PC-9 (cell line): ENCODE measurements at regions not wholly inside any gene's neighbourhood (a gene's known extent, or its start where the extent isn't known, plus 50 kb on each side); places are given as distances from the start of the nearest gene placed in this dataset.

Experiments used
- BruUV-seq: library from RNA; stranded (reverse); fragments of 400-500 nt; replicated peaks from 2 replicates; lab custom pipeline; 2021; lab: Mats Ljungman, UMichigan
- CTCF ChIA-PET: fragments of 300-600 bp; sonication (Branson Sonifier 250); formaldehyde crosslinking; loops from one replicate; lab custom pipeline; 2022; ENCODE audit warnings: antibody characterized with exemption; lab: Charles Lee
- POLR2A ChIA-PET: fragments of 300-600 bp; sonication (Branson Sonifier 250); formaldehyde crosslinking; loops from one replicate; lab custom pipeline; 2022; ENCODE audit warnings: antibody characterized with exemption; ENCODE audit not compliant: unreplicated experiment; lab: Charles Lee
- DNase-seq, 2 experiments: peaks; one replicate each; pipeline versions ENCODE4 v3.0.0 to v3.0.0-alpha.2; 2015 to 2022; ENCODE audit warnings: mixed read lengths in 1 of 2
- H2AFZ ChIP-seq: fragments of 200-600 bp; sonication (generic); 2 replicates; pipeline ENCODE4 v1.8.1; 2017; ENCODE audit warnings: antibody characterized with exemption
- H3F3A ChIP-seq: fragments of 200-600 bp; sonication (generic); 2 replicates; pipeline ENCODE4 v1.8.1; 2017; ENCODE audit warnings: antibody characterized with exemption, mild to moderate bottlenecking, low read depth; ENCODE audit not compliant: insufficient read depth
- H3K27ac ChIP-seq: fragments of 200-600 bp; sonication (generic); 2 replicates; pipeline ENCODE4 v1.6.1; 2016; ENCODE audit warnings: mixed run types
- H3K27me3 ChIP-seq: fragments of 200-600 bp; sonication (generic); 2 replicates; pipeline ENCODE4 v1.6.1; 2016; ENCODE audit warnings: low read depth, mixed run types; ENCODE audit not compliant: insufficient read depth
- H3K36me3 ChIP-seq: fragments of 200-600 bp; sonication (generic); 2 replicates; pipeline ENCODE4 v1.6.1; 2016; ENCODE audit warnings: low read depth, mixed run types
- H3K4me1 ChIP-seq: fragments of 200-600 bp; sonication (generic); replicated peaks from 2 replicates; pipeline ENCODE4 v1.6.1; 2016; ENCODE audit warnings: mixed run types; ENCODE audit not compliant: insufficient read depth
- H3K4me2 ChIP-seq: fragments of 200-600 bp; sonication (generic); 2 replicates; pipeline ENCODE4 v1.6.1; 2017; ENCODE audit warnings: mixed run types
- H3K4me3 ChIP-seq: fragments of 200-600 bp; sonication (generic); 2 replicates; pipeline ENCODE4 v1.6.1; 2016; ENCODE audit warnings: mixed run types
- H3K79me2 ChIP-seq: fragments of 200-600 bp; sonication (generic); 2 replicates; pipeline ENCODE4 v1.6.1; 2017; ENCODE audit warnings: low read depth, mixed run types
- H3K9me2 ChIP-seq: fragments of 200-600 bp; sonication (generic); 2 replicates; pipeline ENCODE4 v1.8.1; 2017; ENCODE audit warnings: mild to moderate bottlenecking; ENCODE audit not compliant: insufficient read depth
- H3K9me3 ChIP-seq: fragments of 200-600 bp; sonication (generic); 2 replicates; pipeline ENCODE4 v1.8.1; 2016; ENCODE audit warnings: low read depth; ENCODE audit not compliant: insufficient read depth
- H4K20me1 ChIP-seq: fragments of 200-600 bp; sonication (generic); 2 replicates; pipeline ENCODE4 v1.8.1; 2017; ENCODE audit not compliant: insufficient read depth
- EZH2 ChIP-seq: fragments of 200-600 bp; sonication (generic); IDR thresholded peaks from 2 replicates; pipeline ENCODE4 v1.8.0; 2017; ENCODE audit warnings: antibody characterized with exemption, low read depth
- intact Hi-C: fragments of 100-400 bp; cut with micrococcal nuclease; formaldehyde crosslinking; loops from one replicate; pipeline ENCODE4 v1.10.0; 2022; ENCODE audit not compliant: unreplicated experiment
- TF ChIP-seq, protein P1 (sequence below): fragments of 200-600 bp; sonication (generic); conservative IDR thresholded peaks from 2 replicates; pipeline ENCODE4 v1.6.1; 2017; ENCODE audit warnings: mixed run types, antibody characterized with exemption, mild to moderate bottlenecking, moderate library complexity

DNA sequence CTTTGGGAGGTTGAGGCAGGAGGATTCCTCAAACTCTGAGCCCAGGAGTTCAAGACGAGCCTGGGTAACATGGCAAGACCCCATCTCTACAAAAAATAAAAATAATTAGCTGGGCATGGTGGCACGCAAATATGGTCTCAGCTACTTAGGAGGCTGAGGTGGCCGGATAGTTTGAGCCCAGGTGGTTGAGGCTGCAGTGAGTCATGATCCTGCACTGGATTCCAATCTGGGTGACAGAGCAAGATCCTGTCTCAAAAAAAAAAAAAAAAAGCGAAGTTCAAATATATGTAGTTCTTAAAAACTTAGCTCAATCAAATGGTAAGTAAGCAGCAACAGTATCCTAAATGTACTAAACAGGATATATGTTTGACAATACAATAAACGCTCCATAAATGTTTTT lies 85.5 kb upstream of the SSTR1 start:
- H3F3A ChIP-seq: no peaks in the 10 kb centered on the region
- no peaks in the 10 kb centered on the region for H3K27me3 ChIP-seq
- H3K4me2 ChIP-seq: no peak overlapping the region
- no peak overlapping the region for H2AFZ ChIP-seq
- ChIA-PET POLR2A (interaction anchor here (0.6 kb wide), 1 partner anchor 109 kb away, joined by 10 read pairs; no protein-coding TSS in a partner anchor), CTCF (no interaction called here)
- intact Hi-C loops: no loop called here
- TF ChIP-seq, protein P1, sequence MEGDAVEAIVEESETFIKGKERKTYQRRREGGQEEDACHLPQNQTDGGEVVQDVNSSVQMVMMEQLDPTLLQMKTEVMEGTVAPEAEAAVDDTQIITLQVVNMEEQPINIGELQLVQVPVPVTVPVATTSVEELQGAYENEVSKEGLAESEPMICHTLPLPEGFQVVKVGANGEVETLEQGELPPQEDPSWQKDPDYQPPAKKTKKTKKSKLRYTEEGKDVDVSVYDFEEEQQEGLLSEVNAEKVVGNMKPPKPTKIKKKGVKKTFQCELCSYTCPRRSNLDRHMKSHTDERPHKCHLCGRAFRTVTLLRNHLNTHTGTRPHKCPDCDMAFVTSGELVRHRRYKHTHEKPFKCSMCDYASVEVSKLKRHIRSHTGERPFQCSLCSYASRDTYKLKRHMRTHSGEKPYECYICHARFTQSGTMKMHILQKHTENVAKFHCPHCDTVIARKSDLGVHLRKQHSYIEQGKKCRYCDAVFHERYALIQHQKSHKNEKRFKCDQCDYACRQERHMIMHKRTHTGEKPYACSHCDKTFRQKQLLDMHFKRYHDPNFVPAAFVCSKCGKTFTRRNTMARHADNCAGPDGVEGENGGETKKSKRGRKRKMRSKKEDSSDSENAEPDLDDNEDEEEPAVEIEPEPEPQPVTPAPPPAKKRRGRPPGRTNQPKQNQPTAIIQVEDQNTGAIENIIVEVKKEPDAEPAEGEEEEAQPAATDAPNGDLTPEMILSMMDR: no peak
- TF ChIP-seq EZH2: no peak
- H3K79me2 ChIP-seq: no peaks in the 10 kb centered on the region
- no peaks in the 10 kb centered on the region for H3K36me3 ChIP-seq
- H3K9me3 ChIP-seq: no peaks in the 10 kb centered on the region
- no peak overlapping the region for H3K4me3 ChIP-seq
- peaks cover 7% of the 10 kb centered on the region for H3K4me1 ChIP-seq
- no peaks in the 10 kb centered on the region for H3K9me2 ChIP-seq
- BruUV-seq: no TSS peak
- DNase-seq: no peak
- no peak overlapping the region for H3K27ac ChIP-seq
- no peaks in the 10 kb centered on the region for H4K20me1 ChIP-seq

DNA sequence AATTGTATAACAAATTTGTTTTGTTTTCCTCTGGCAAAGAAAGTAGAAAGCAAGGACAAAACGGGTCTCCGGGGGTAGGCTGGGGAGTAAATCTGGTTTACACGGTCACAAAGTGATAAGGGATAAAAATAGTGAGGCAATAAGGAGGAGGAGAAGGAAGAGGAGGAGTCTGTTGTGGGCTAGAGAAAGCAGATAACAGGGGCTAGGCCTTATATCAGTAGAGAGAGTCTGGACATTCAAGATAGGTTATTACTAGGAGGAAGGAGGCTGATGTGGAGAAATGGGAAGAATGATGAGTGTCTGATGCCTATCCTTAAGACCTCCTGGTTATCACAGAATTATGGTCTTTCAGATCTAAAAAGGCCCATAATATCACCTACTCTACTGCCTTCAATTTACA lies 83.2 kb upstream of the SSTR1 start:
- no peak for DNase-seq
- Histone ChIP-seq H3K4me2 (no peak overlapping the region), H2AFZ (no peak overlapping the region), H3K4me1 (0 out of 2 replicates have a peak, but pooled peaks cover 5% of the 10 kb centered on the region), H3K36me3 (no peaks in the 10 kb centered on the region), H3F3A (no peaks in the 10 kb centered on the region), H3K79me2 (no peaks in the 10 kb centered on the region), H3K27ac (no peak overlapping the region), H4K20me1 (no peaks in the 10 kb centered on the region), H3K9me3 (no peaks in the 10 kb centered on the region), H3K27me3 (no peaks in the 10 kb centered on the region), H3K9me2 (no peaks in the 10 kb centered on the region), H3K4me3 (no peak overlapping the region)
- no peak for TF ChIP-seq EZH2
- TF ChIP-seq, protein P1: no peak
- ChIA-PET POLR2A (no interaction called here), CTCF (no interaction called here)
- intact Hi-C loops: no loop called here
- no TSS peak for BruUV-seq

DNA sequence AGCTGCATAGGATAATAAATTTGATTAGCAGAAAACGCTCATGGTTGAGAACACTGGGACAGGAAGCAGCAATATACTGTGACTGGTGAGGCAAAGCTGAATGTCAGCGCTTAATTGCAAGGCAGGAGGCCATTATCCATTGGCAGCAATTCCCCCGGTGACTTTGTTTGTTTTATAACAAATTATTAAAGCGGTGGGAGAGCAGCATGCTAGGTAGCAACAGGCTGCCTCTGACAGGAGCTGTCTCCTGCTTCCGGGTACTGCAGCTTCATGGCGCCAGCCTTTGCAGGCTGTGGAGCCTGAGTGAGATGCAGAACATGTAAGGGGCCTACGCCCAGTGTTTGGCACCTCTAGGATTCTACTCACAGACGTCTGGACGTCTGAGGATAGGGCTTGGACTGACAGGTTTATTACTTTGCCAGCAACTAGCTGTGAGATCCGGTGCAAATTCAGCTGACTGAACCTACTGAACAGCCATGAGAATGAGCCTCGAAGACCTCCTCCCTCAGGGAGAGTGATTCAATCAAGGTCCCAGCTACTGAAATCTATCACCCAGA lies 82.1 kb upstream of the SSTR1 start:
- Histone ChIP-seq H3K27me3 (no peaks in the 10 kb centered on the region), H3K79me2 (no peaks in the 10 kb centered on the region), H3K9me3 (no peaks in the 10 kb centered on the region), H3K4me2 (no peak overlapping the region), H4K20me1 (no peaks in the 10 kb centered on the region), H3K4me3 (no peak overlapping the region), H3F3A (no peaks in the 10 kb centered on the region), H3K9me2 (no peaks in the 10 kb centered on the region), H3K27ac (no peak overlapping the region), H3K4me1 (0 out of 2 replicates have a peak, but pooled peaks cover 5% of the 10 kb centered on the region), H2AFZ (no peak overlapping the region), H3K36me3 (no peaks in the 10 kb centered on the region)
- POLR2A ChIA-PET: no interaction called here
- CTCF ChIA-PET: no interaction called here
- no TSS peak for BruUV-seq
- DNase-seq: no peak
- no peak for TF ChIP-seq EZH2
- TF ChIP-seq, protein P1: no peak
- intact Hi-C loops: no loop called here
